HepG2 (cell line): ENCODE measurements at regions not wholly inside any gene's neighbourhood (a gene's known extent, or its start where the extent isn't known, plus 50 kb on each side); places are given as distances from the start of the nearest gene placed in this dataset.

Experiments used
- ATAC-seq: fragments of 200-7000 bp; cut with Tn5 transposase; 3 replicates; pipeline ENCODE4 v1.9.1; 2020; ENCODE audit warnings: mild to moderate bottlenecking, moderate library complexity
- BruUV-seq: library from RNA; stranded (reverse); fragments of 400-500 nt; replicated peaks from 2 replicates; lab custom pipeline; 2021; lab: Mats Ljungman, UMichigan
- CTCF ChIA-PET: fragments of 300-600 bp; formaldehyde crosslinking; extraction: SDS; loops from one replicate; lab custom pipeline; 2021; ENCODE audit warnings: low total read pairs, inconsistent platforms, low intra/inter-chr PET ratio; lab: Yijun Ruan, JAX
- POLR2A ChIA-PET: fragments of 350-600 bp; sonication (Branson Sonifier 250); formaldehyde crosslinking; loops from one replicate; lab custom pipeline; 2020; ENCODE audit warnings: antibody characterized with exemption, inconsistent platforms; lab: Yijun Ruan, JAX
- DNase-seq: peaks from one replicate; pipeline ENCODE4 v3.0.0-alpha.2; 2015; ENCODE audit warnings: low spot score
- FAIRE-seq: peaks from 3 replicates; lab custom pipeline; 2011; peaks lifted over from hg19 to GRCh38; lab: Jason Lieb, UNC
- H2AFZ ChIP-seq: one replicate; pipeline ENCODE4 v1.6.1; 2011; ENCODE audit warnings: low read length, inconsistent platforms
- H3K27ac ChIP-seq: fragments of 300-600 bp; 3 replicates; pipeline ENCODE4 v1.8.0; 2011; ENCODE audit warnings: mixed run types, mild to moderate bottlenecking, mixed read lengths, low read length, inconsistent platforms; ENCODE audit not compliant: insufficient read depth; ENCODE audit errors: extremely low read length
- H3K27me3 ChIP-seq, 2 experiments: fragments of 200-600 bp in 1 of 2; 2 replicates in 1 of 2; 3 replicates in 1 of 2; pipeline versions ENCODE4 v1.6.0 to v1.8.0; 2011; ENCODE audit warnings: low read length in 2 of 2, mild to moderate bottlenecking in 2 of 2, moderate library complexity in 2 of 2, inconsistent platforms in 1 of 2; ENCODE audit not compliant: insufficient read depth in 2 of 2, control insufficient read depth in 1 of 2
- H3K36me3 ChIP-seq, 2 experiments: fragments of 200-600 bp in 1 of 2; replicated peaks in 1 of 2; 2 replicates in 1 of 2; 3 replicates in 1 of 2; pipeline versions ENCODE4 v1.5.1 to v1.8.0; 2011; ENCODE audit warnings: low read length in 2 of 2, inconsistent platforms in 1 of 2; ENCODE audit not compliant: insufficient read depth in 2 of 2, control insufficient read depth in 1 of 2
- H3K4me1 ChIP-seq: 2 replicates; pipeline ENCODE4 v1.5.1; 2012; ENCODE audit warnings: low read length, inconsistent platforms; ENCODE audit not compliant: insufficient read depth
- H3K4me2 ChIP-seq: 2 replicates; pipeline ENCODE4 v1.6.0; 2011; ENCODE audit warnings: low read depth, low read length, inconsistent platforms
- H3K4me3 ChIP-seq, 3 experiments: fragments of 200-600 bp in 1 of 3; sonication (generic), shearing (Covaris generic) in 1 of 3; replicated peaks in 1 of 3; 2 replicates each; pipeline ENCODE4 v1.5.1; 2011 to 2016; ENCODE audit warnings: low read length in 3 of 3, inconsistent platforms in 2 of 3, low read depth in 2 of 3, mild to moderate bottlenecking in 2 of 3, control low read depth in 1 of 3, mixed read lengths in 1 of 3; ENCODE audit not compliant: insufficient read depth in 1 of 3
- H3K79me2 ChIP-seq: one replicate; pipeline ENCODE4 v1.6.1; 2011; ENCODE audit warnings: low read length, inconsistent platforms; ENCODE audit not compliant: insufficient read depth
- H3K9ac ChIP-seq: 2 replicates; pipeline ENCODE4 v1.6.0; 2011; ENCODE audit warnings: mild to moderate bottlenecking, low read depth, low read length, inconsistent platforms; ENCODE audit not compliant: insufficient read depth
- H3K9me3 ChIP-seq: 2 replicates; pipeline ENCODE4 v1.5.1; 2012; ENCODE audit warnings: mild to moderate bottlenecking, low read length
- H4K20me1 ChIP-seq: 2 replicates; pipeline ENCODE4 v1.6.0; 2011; ENCODE audit warnings: inconsistent platforms, mild to moderate bottlenecking, low read length, moderate library complexity; ENCODE audit not compliant: insufficient read depth
- CBX5 ChIP-seq: sonication (generic); formaldehyde crosslinking; IDR thresholded peaks from 2 replicates; pipeline ENCODE4 v1.4.0; 2020; ENCODE audit warnings: missing genetic modification reagents, borderline replicate concordance
- CEBPZ ChIP-seq: IDR thresholded peaks from 2 replicates; pipeline ENCODE4 v1.6.1; 2012; ENCODE audit warnings: low read length, improper control_type of control experiment
- HOXA5 ChIP-seq: sonication (generic); formaldehyde crosslinking; IDR thresholded peaks from 2 replicates; pipeline ENCODE4 v1.4.0; 2020; ENCODE audit warnings: missing genetic modification reagents
- JUND ChIP-seq: sonication (generic); formaldehyde crosslinking; IDR thresholded peaks from 2 replicates; pipeline ENCODE4 v1.8.0; 2022; ENCODE audit warnings: mild to moderate bottlenecking, missing genetic modification reagents
- KLF11 ChIP-seq: IDR thresholded peaks from 2 replicates; pipeline ENCODE4 v1.6.1; 2016; ENCODE audit warnings: missing compliant biosample characterization
- MATR3 ChIP-seq: sonication (generic); formaldehyde crosslinking; IDR thresholded peaks from 2 replicates; pipeline ENCODE4 v1.4.0; 2020; ENCODE audit warnings: missing genetic modification reagents
- PITX1 ChIP-seq: sonication (generic); formaldehyde crosslinking; IDR thresholded peaks from 2 replicates; pipeline ENCODE4 v1.5.1; 2020; ENCODE audit warnings: mild to moderate bottlenecking, missing genetic modification reagents
- ZBTB7A ChIP-seq: sonication (generic); formaldehyde crosslinking; IDR thresholded peaks from 2 replicates; pipeline ENCODE4 v1.8.0; 2022; ENCODE audit warnings: mild to moderate bottlenecking, missing genetic modification reagents
- ZFP36 ChIP-seq: fragments of 150-350 bp; IDR thresholded peaks from 2 replicates; pipeline ENCODE4 v1.6.1; 2018; ENCODE audit warnings: borderline replicate concordance, low read length, low read depth; ENCODE audit not compliant: partially characterized antibody
- ZFY ChIP-seq: sonication (generic); formaldehyde crosslinking; IDR thresholded peaks from 2 replicates; pipeline ENCODE4 v1.4.0; 2020; ENCODE audit warnings: missing genetic modification reagents
- ZNF253 ChIP-seq: sonication (generic); formaldehyde crosslinking; IDR thresholded peaks from 2 replicates; pipeline ENCODE4 v1.8.0; 2022; ENCODE audit warnings: mild to moderate bottlenecking, missing genetic modification reagents, borderline replicate concordance
- ZXDC ChIP-seq: sonication (generic); formaldehyde crosslinking; IDR thresholded peaks from 2 replicates; pipeline ENCODE4 v1.5.0; 2020; ENCODE audit warnings: mild to moderate bottlenecking, missing genetic modification reagents
- whole genome bisulfite sequencing: methylation state at CpG from one replicate; pipeline ENCODE4 v1.1.6; 2017; ENCODE audit warnings: low lambda C conversion rate; 5-methylcytosine and 5-hydroxymethylcytosine counted together
- in situ Hi-C: cut with HindIII; loops from 2 replicates; pipeline ENCODE4 v1.10.0; 2017; ENCODE audit warnings: low pct_unique_long_range_greater_than_20kb; ENCODE audit not compliant: extremely low pct_ligation_motif_present
- intact Hi-C: fragments of 100-400 bp; cut with micrococcal nuclease; formaldehyde crosslinking; loops from one replicate; pipeline ENCODE4 v1.10.0; 2022; ENCODE audit not compliant: unreplicated experiment

- Histone ChIP-seq H3K79me2 (no peaks in the 10 kb centered on the region), H3K9me3 (peaks cover 24% of the 10 kb centered on the region), H3K4me3 (peak overlapping the region in 1 of 3 experiments; percentile 25; a peak in 1 of 6 replicates), H3K4me1 (peaks cover 23% of the 10 kb centered on the region), H3K9ac (peak overlapping the region; percentile 2; the same call in 1 of the 2 replicates), H3K27me3 (0 out of 5 replicates have a peak, but pooled peaks cover 0 to 4% of the 10 kb centered on the region in 2 experiments), H3K36me3 (no peaks in the 10 kb centered on the region), H4K20me1 (no peaks in the 10 kb centered on the region), H2AFZ (peak overlapping the region; percentile 10), H3K27ac (peak overlapping the region; percentile 19), H3K4me2 (peak overlapping the region; percentile 45)
- intact Hi-C loops = loop anchor here (1.0 kb wide), 2 partner anchors 25 to 38 kb away; no protein-coding TSS in a partner anchor
- WGBS = 0% methylated on average over 5 of the region's 5 CpGs
- BruUV-seq = TSS peak; percentile 99
- FAIRE-seq (no peak), DNase-seq (no peak), ATAC-seq (peak; percentile 29)
- ChIA-PET CTCF (no interaction called here), POLR2A (interaction anchor here (0.7 to 1.3 kb wide), 5 partner anchors 12 to 120 kb away, joined by 3 to 10 read pairs (median 4); partner anchors contain the start of gene NXT1)
- in situ Hi-C loops = no loop called here
- TF ChIP-seq ZBTB7A (CRISPR knock-in tag) (0 out of 2 replicates have a peak, but pooled peaks have one; percentile 29), JUND (0 out of 2 replicates have a peak, but pooled peaks have one; percentile 43), ZFY (CRISPR knock-in tag) (0 out of 2 replicates have a peak, but pooled peaks have one; percentile 13), PITX1 (CRISPR knock-in tag) (0 out of 2 replicates have a peak, but pooled peaks have one; percentile 6), MATR3 (no peak)
Measured at GRCh38 chr20:23269954-23270353, 80.6 kb upstream of the NXT1 start.

- no peaks in the 10 kb centered on the region for H4K20me1 ChIP-seq
- peaks cover 24% of the 10 kb centered on the region for H3K9me3 ChIP-seq
- peaks cover 23% of the 10 kb centered on the region for H3K4me1 ChIP-seq
- 34% methylated on average over 4 of the region's 4 CpGs for WGBS
- DNase-seq (peak; percentile 69), FAIRE-seq (no peak), ATAC-seq (no peak)
- H3K9ac ChIP-seq = no peak overlapping the region
- no TSS peak for BruUV-seq
- ChIA-PET POLR2A (interaction anchor here (1.0 to 1.2 kb wide), 2 partner anchors 36 to 89 kb away, joined by 3 to 6 read pairs; no protein-coding TSS in a partner anchor), CTCF (no interaction called here)
- no peak overlapping the region for H3K4me2 ChIP-seq
- in situ Hi-C loops = no loop called here
- no peaks in the 10 kb centered on the region for H3K36me3 ChIP-seq
- H3K27ac ChIP-seq = no peak overlapping the region
- no peak overlapping the region for H3K4me3 ChIP-seq
- H2AFZ ChIP-seq = no peak overlapping the region
- intact Hi-C loops = no loop called here
- no peaks in the 10 kb centered on the region for H3K79me2 ChIP-seq
- peaks cover 2 to 4% of the 10 kb centered on the region in 2 experiments; a peak in 1 of 5 replicates for H3K27me3 ChIP-seq
- no peak for TF ChIP-seq HOXA5 (CRISPR knock-in tag)
- 0 out of 2 replicates have a peak, but pooled peaks have one; percentile 50 for TF ChIP-seq CBX5 (CRISPR knock-in tag)
- TF ChIP-seq ZNF253 (CRISPR knock-in tag) = peak; percentile 99
- TF ChIP-seq KLF11 (CRISPR knock-in tag) = no peak
- TF ChIP-seq CEBPZ = peak; percentile 47; the same call in 1 of the 2 replicates
- no peak for TF ChIP-seq ZXDC
- peak; percentile 24 for TF ChIP-seq ZFP36
Measured at GRCh38 chr20:23268792-23269354, 81.7 kb upstream of the NXT1 start.
